Central memory CD8-positive, alpha-beta T cell (primary cell): ENCODE measurements at regions not wholly inside any gene's neighbourhood (a gene's known extent, or its start where the extent isn't known, plus 50 kb on each side); places are given as distances from the start of the nearest gene placed in this dataset.
"Not testable (repeated sequence)": the region's sequence is repeated elsewhere in the genome, so short reads cannot be mapped to it uniquely, and the experiment has no call there.

ENCODE experiments used
- ATAC-seq: fragments of 150-1000 bp; cut with Tn5 transposase; replicated peaks from 2 replicates; pipeline ENCODE4 v1.10.0; 2022; ENCODE audit warnings: mild to moderate bottlenecking, moderate FRiP score, moderate number of reproducible peaks; ENCODE audit not compliant: poor library complexity, severe bottlenecking; ENCODE audit errors: extremely low read depth
- DNase-seq, 2 donors: peaks; one replicate each; pipeline ENCODE4 v3.0.0; 2021; ENCODE audit warnings: low spot score in 2 of 2
- H3K27ac Mint-ChIP-seq: one replicate; pipeline ENCODE4 v1.8.0; 2022; ENCODE audit warnings: low read depth, mild to moderate bottlenecking, moderate library complexity, mixed read lengths
- H3K27me3 Mint-ChIP-seq: one replicate; pipeline ENCODE4 v1.8.0; 2022; ENCODE audit warnings: mixed read lengths
- H3K36me3 Mint-ChIP-seq: one replicate; pipeline ENCODE4 v1.8.0; 2022; ENCODE audit warnings: mild to moderate bottlenecking, moderate library complexity, mixed read lengths; ENCODE audit not compliant: insufficient read depth
- H3K4me1 Mint-ChIP-seq: one replicate; pipeline ENCODE4 v1.8.0; 2022; ENCODE audit warnings: mixed read lengths
- H3K4me3 Mint-ChIP-seq: one replicate; pipeline ENCODE4 v1.8.0; 2022; ENCODE audit warnings: mild to moderate bottlenecking, moderate library complexity, mixed read lengths
- H3K9me3 Mint-ChIP-seq: one replicate; pipeline ENCODE4 v1.8.0; 2022; ENCODE audit warnings: mixed read lengths

DNA sequence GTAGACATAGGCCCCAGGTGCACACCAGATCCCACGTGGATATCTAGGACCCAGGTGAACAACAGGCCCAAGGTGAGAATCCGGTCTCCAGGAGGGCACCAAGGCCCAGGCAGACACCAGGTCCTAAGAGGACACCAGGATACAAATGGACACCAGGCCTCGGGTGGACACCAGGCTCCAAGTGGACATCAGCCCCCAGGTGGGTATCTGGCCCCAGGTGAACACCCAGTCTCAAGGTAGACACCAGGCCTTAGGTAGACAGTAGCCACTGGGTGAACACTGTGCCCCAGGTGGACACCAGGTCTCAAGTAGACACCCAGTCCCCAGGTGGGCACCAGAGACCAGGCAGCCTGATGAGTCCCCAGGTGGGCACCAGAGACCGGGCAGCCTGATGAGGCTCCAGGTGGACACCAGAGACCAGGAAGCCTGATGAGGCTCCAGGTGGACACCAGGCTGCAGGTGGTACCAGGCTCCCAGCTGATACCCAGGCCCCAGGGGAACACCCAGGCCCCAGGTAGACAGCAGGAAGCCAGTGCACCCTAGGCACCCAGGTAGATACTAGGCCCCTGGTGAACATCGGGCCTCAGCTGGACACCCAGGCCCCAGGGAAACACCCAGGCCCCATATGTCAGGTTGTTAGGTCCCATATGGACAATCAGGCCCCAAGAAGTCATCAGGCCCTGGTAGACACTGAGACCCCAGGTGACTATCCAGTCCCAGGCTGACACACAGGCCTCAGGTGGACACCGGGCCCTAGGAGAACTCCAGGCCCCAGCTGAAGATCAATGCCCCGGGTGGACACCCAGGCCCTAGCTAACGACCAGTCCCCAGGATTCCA lies 55.1 kb upstream of the SEPTIN5 start:
- H3K27ac Mint-ChIP-seq = no peak overlapping the region
- no peaks in the 10 kb centered on the region for H3K4me1 Mint-ChIP-seq
- no peak for DNase-seq
- no peaks in the 10 kb centered on the region for H3K27me3 Mint-ChIP-seq
- H3K4me3 Mint-ChIP-seq = no peak overlapping the region
- ATAC-seq = no peak
- H3K9me3 Mint-ChIP-seq = no peaks in the 10 kb centered on the region
- H3K36me3 Mint-ChIP-seq = no peaks in the 10 kb centered on the region

DNA sequence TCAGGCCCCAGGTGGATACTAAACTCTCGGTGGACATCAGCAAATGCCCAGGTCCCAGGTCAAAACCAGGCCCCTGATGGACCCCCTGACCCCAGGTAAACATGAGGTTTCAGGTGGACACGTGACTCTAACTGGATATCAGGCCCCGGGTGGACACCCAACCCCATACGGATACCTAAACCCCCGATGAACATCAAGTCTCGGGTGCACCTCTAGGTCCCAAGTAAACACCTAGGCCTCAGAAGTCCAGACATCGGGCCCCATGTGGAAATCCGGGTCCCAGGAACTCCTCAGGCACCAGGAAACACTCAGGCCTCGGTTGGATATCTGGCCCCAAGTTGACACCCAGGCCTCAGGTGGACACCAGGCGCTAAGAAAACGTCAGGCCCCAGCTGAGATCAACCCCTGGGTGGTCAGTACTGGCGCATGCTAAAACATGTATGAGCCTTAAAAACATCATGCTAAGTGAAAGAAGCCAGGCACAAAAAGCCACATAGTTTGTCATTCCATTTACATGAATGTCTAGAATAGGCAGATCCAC lies 54.4 kb upstream of the SEPTIN5 start:
- Mint-ChIP-seq H3K27ac (no peak overlapping the region), H3K4me3 (no peak overlapping the region), H3K9me3 (no peaks in the 10 kb centered on the region), H3K36me3 (no peaks in the 10 kb centered on the region), H3K27me3 (peaks cover 2% of the 10 kb centered on the region), H3K4me1 (no peaks in the 10 kb centered on the region)
- no peak for ATAC-seq
- DNase-seq = no peak

DNA sequence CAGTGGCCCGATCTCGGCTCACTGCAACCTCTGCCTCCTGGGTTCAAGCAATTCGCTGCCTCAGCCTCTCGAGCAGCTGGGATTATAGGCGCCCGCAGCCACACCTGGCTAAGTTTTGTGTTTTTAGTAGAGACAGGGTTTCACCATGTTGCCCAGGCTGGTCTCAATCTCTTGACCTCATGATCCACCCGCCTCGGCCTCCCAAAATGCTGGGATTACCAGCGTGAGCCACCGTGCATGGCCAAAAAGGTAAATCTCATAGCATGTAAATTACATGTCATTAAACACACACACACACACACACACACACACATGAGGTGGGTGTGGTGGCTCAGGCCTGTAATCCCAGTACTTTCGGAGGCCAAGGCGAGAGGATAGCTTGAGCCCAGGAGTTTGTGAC lies 53.7 kb upstream of the SEPTIN5 start:
- H3K4me1 Mint-ChIP-seq, DNase-seq, H3K27ac Mint-ChIP-seq, H3K36me3 Mint-ChIP-seq, H3K27me3 Mint-ChIP-seq, H3K9me3 Mint-ChIP-seq, H3K4me3 Mint-ChIP-seq, ATAC-seq: not testable (repeated sequence)

DNA sequence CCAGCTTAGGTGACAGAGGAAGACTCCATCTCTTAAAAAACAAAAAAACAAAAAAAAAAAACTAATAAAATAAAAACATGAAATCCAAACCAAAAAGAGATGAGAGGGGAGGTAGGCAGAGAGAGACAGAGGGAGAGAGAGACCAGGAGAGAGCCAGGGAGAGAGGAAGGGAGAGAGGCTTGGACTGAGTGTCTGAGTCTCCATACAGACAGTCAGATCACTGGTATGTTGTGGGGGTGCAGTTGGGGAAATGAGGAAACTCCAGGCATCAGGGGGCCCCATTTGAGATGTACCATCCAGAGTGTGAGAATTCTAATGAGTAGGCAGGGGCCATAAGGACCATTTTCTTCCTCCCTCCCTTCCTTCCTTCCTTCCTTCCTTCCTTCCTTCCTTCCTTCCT lies 53.1 kb upstream of the SEPTIN5 start:
- no peak overlapping the region for H3K27ac Mint-ChIP-seq
- no peak overlapping the region for H3K4me3 Mint-ChIP-seq
- H3K4me1 Mint-ChIP-seq = no peaks in the 10 kb centered on the region
- no peaks in the 10 kb centered on the region for H3K36me3 Mint-ChIP-seq
- peaks cover 10% of the 10 kb centered on the region for H3K27me3 Mint-ChIP-seq
- ATAC-seq (no peak), DNase-seq (no peak)
- H3K9me3 Mint-ChIP-seq = no peaks in the 10 kb centered on the region

- peaks cover 17% of the 10 kb centered on the region for H3K27me3 Mint-ChIP-seq
- DNase-seq, H3K4me1 Mint-ChIP-seq, H3K27ac Mint-ChIP-seq, ATAC-seq, H3K9me3 Mint-ChIP-seq, H3K36me3 Mint-ChIP-seq, H3K4me3 Mint-ChIP-seq: not testable (repeated sequence)
Observed at GRCh38 chr22:19662049-19662684, 52.1 kb upstream of the SEPTIN5 start.

GRCh38 chr22:19663286-19663815 lies 51.0 kb upstream of the SEPTIN5 start:
- no peaks in the 10 kb centered on the region for H3K9me3 Mint-ChIP-seq
- H3K27me3 Mint-ChIP-seq = peaks cover 29% of the 10 kb centered on the region
- H3K4me1 Mint-ChIP-seq = no peaks in the 10 kb centered on the region
- no peak for DNase-seq
- no peak overlapping the region for H3K27ac Mint-ChIP-seq
- H3K4me3 Mint-ChIP-seq = no peak overlapping the region
- ATAC-seq = no peak
- H3K36me3 Mint-ChIP-seq = no peaks in the 10 kb centered on the region

DNA sequence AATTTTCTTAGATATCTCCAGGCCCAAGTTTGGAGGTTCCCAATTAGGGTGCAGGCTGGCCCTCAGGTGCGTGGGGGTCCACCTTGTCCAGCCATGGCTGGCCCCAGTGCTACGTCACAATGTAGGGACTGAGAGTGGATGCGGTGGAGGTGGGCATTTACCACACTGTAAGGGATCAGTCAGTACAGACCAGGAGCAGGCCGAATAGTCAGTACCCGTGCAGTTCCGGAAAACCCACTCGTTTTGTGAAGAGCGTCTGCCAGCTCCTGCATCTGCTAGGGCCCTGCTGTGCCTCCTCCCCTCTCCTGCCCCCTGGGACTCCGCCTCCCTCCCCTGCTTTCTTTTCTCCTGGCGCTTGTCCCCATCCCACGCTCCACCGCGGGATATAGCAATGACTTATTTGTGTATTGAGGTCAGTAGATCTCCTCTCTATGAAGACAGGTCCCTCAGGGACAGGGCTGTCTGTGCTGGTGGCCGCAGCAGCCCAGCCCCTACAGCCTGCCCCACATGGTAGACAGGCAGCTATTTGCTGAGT lies 50.4 kb upstream of the SEPTIN5 start:
- Mint-ChIP-seq H3K36me3 (no peaks in the 10 kb centered on the region), H3K27me3 (peaks cover 34% of the 10 kb centered on the region), H3K4me3 (no peak overlapping the region), H3K9me3 (no peaks in the 10 kb centered on the region), H3K27ac (no peak overlapping the region), H3K4me1 (no peaks in the 10 kb centered on the region)
- ATAC-seq (no peak), DNase-seq (no peak)

DNA sequence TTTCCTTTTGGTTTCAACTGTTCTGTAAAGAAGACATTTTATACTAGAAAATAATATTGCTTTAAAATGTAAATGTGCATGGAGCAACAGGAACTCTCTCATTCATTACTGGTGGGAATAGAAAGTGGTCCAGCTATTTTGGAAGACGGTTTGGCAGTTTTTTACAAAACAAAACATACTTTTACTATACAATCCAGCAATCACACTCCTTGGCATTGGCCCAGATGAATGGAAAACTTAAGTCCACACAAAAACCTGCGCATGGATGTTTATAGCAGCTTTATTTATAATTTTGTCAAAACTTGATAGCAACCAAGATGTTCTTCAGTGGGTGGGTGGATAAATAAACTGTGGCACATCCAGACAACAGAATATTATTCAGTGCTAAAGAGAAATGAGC lies 49.9 kb upstream of the SEPTIN5 start:
- no peaks in the 10 kb centered on the region for H3K9me3 Mint-ChIP-seq
- H3K4me3 Mint-ChIP-seq = no peak overlapping the region
- no peak for ATAC-seq
- peaks cover 35% of the 10 kb centered on the region for H3K27me3 Mint-ChIP-seq
- no peak for DNase-seq
- no peaks in the 10 kb centered on the region for H3K4me1 Mint-ChIP-seq
- no peaks in the 10 kb centered on the region for H3K36me3 Mint-ChIP-seq
- H3K27ac Mint-ChIP-seq = no peak overlapping the region
